ENCODE measurements at regions not wholly inside any gene's neighbourhood (a gene's known extent, or its start where the extent isn't known, plus 50 kb on each side); places are given as distances from the start of the nearest gene placed in this dataset.

DNA sequence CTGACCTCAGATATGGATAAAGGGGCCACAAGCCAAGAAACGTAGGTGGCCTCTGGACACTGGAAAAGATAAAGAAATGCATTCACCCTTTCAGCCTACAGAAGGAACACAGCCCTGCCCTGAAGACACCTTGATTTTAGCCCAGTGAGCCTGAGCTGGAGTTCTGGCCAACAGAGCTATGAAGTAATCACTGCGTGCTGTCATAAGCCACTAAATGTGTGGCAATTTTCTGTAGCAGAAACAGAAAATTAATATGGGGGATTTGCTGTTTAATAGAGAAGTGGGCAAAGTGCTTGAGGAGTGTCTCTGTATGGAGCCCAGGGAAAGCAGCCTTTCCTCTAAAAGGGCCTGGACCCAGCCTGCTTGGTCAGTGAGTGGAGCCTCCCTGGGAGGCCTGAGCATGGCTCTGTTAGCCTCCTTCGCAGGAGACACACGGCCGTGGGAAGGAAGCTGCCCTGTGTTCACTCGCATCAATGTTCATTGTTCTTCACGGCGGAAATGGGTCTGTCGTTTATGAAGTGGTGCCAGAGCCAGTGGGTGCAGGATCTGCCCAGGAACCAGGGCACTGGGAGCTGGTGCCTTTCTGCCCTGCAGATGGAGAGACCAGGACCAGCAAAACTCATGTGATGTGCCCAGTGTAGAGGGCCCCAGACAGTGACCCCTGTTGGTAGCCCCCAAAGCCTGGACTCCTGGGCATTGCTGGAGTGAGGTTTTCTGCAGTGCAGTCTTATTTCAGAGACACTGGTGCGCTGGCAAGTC, 268.9 kb downstream of the NDUFA10 start:
- TF ChIP-seq, protein P1, sequence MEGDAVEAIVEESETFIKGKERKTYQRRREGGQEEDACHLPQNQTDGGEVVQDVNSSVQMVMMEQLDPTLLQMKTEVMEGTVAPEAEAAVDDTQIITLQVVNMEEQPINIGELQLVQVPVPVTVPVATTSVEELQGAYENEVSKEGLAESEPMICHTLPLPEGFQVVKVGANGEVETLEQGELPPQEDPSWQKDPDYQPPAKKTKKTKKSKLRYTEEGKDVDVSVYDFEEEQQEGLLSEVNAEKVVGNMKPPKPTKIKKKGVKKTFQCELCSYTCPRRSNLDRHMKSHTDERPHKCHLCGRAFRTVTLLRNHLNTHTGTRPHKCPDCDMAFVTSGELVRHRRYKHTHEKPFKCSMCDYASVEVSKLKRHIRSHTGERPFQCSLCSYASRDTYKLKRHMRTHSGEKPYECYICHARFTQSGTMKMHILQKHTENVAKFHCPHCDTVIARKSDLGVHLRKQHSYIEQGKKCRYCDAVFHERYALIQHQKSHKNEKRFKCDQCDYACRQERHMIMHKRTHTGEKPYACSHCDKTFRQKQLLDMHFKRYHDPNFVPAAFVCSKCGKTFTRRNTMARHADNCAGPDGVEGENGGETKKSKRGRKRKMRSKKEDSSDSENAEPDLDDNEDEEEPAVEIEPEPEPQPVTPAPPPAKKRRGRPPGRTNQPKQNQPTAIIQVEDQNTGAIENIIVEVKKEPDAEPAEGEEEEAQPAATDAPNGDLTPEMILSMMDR (IDR thresholded peaks at IDR 0.05), result no peak
- TF ChIP-seq EP300 (IDR thresholded peaks at IDR 0.05), result no peak
- no peak for TF ChIP-seq POLR2A (IDR thresholded peaks at IDR 0.05)

Data from tibial nerve (tissue), 4 donors.